Stomach (tissue), 4 donors: ENCODE measurements at regions not wholly inside any gene's neighbourhood (a gene's known extent, or its start where the extent isn't known, plus 50 kb on each side); places are given as distances from the start of the nearest gene placed in this dataset.

Experiments used
- CTCF ChIP-seq, 7 experiments: fragments of 450-650 bp in 4 of 7; fragments of 200-600 bp in 3 of 7; sonication (generic) in 3 of 7; IDR thresholded peaks; one replicate each; pipeline ENCODE4 v1.5.1; 2016 to 2019; ENCODE audit warnings: antibody characterized with exemption in 7 of 7, control low read depth in 2 of 7, mild to moderate bottlenecking in 1 of 7
- POLR2A ChIP-seq, 4 donors: fragments of 450-650 bp; IDR thresholded peaks; one replicate each; pipeline ENCODE4 v1.6.1; 2016; ENCODE audit warnings: antibody characterized with exemption in 4 of 4, control low read depth in 2 of 4, mild to moderate bottlenecking in 1 of 4, moderate library complexity in 1 of 4

DNA sequence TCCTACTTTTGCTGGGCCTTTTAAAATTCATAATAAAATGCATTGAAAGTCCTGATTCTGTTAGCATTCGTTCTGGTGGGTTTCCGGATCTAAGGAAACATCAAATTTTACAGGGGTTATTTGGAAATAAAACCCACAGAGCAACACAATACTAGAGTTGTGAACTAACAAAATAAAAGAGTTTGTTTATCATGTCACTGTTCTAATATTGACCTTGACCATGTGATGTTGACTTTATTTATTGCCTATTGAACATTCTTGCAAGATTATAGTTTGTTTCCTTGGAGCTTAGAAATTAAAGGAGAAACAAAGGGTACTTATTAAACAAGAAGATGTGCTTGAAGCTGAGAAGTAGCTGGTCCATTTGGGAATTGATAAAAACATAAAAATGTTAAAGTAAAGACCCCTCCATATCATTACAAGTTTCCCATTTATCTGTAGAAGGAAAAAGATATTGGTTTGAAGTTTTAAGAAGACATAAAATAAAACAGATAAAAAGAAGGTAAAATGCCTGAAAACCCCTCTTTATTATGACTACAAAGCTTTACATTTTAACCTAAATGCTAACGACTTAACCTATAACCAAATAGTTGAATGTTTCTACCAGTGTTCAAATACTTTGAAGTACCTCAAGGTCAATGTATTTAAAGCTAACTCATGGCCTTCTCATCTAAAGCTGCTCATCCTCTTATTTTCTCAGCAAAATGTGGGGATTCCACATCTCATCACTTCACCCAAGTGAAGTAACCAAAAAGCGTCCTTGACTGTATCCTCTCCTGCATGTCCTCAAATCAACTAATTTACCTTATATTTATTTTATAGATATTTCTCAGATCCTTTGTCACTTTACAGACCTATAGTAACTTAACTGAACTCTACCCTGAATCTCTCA is 179.6 kb downstream of the GASK1B start:
- TF ChIP-seq POLR2A (IDR thresholded peaks at IDR 0.05) = no peak
- no peak for TF ChIP-seq CTCF (IDR thresholded peaks at IDR 0.05)
